Stimulated activated CD8-positive, alpha-beta memory T cell treated with anti-CD3 and anti-CD28 coated beads, Interleukin-15, amount 100 ng/mL, for 1 hour (primary cell): ENCODE measurements at regions not wholly inside any gene's neighbourhood (a gene's known extent, or its start where the extent isn't known, plus 50 kb on each side); places are given as distances from the start of the nearest gene placed in this dataset.

ENCODE experiments used
- DNase-seq: peaks from one replicate; pipeline ENCODE4 v3.0.0-alpha.2; 2020; ENCODE audit warnings: low read depth

- no peak for DNase-seq
These were observed 178.8 kb upstream of the C9orf72 start for GRCh38 chr9:27752069-27752468.

GRCh38 chr9:27755846-27756245, 182.6 kb upstream of the C9orf72 start:
- no peak for DNase-seq

- no peak for DNase-seq
These were observed 183.1 kb upstream of the C9orf72 start for GRCh38 chr9:27756418-27756817.

GRCh38 chr9:27763831-27764230, 190.6 kb upstream of the C9orf72 start:
- no peak for DNase-seq

- DNase-seq = no peak
These were observed 192.2 kb upstream of the C9orf72 start for GRCh38 chr9:27765266-27766072.

- DNase-seq = no peak
These were observed 193.0 kb upstream of the C9orf72 start for GRCh38 chr9:27766073-27766835.

GRCh38 chr9:27768781-27769180, 195.5 kb upstream of the C9orf72 start:
- no peak for DNase-seq

- no peak for DNase-seq
These were observed 197.3 kb upstream of the C9orf72 start for GRCh38 chr9:27770541-27770940.

GRCh38 chr9:27771803-27772545, 198.7 kb upstream of the C9orf72 start:
- no peak for DNase-seq

- no peak for DNase-seq
These were observed 211.8 kb upstream of the C9orf72 start for GRCh38 chr9:27784847-27785713.

GRCh38 chr9:27785714-27786100, 212.4 kb upstream of the C9orf72 start:
- DNase-seq = no peak

GRCh38 chr9:27787891-27788290, 214.6 kb upstream of the C9orf72 start:
- DNase-seq = no peak

- DNase-seq = no peak
These were observed 218.0 kb upstream of the C9orf72 start for GRCh38 chr9:27791311-27791710.

- DNase-seq = no peak
These were observed 219.8 kb upstream of the C9orf72 start for GRCh38 chr9:27792971-27793689.

GRCh38 chr9:27799326-27799725, 226.0 kb upstream of the C9orf72 start:
- no peak for DNase-seq

GRCh38 chr9:27800159-27800558, 226.9 kb upstream of the C9orf72 start:
- DNase-seq = no peak

- no peak for DNase-seq
These were observed 227.6 kb upstream of the C9orf72 start for GRCh38 chr9:27800692-27801370.

GRCh38 chr9:27801545-27801944, 228.3 kb upstream of the C9orf72 start:
- no peak for DNase-seq

- no peak for DNase-seq
These were observed 229.1 kb upstream of the C9orf72 start for GRCh38 chr9:27802418-27802817.

GRCh38 chr9:27808864-27809263, 235.6 kb upstream of the C9orf72 start:
- no peak for DNase-seq

- DNase-seq = no peak
These were observed 244.5 kb upstream of the C9orf72 start for GRCh38 chr9:27817747-27818146.
